Heart left ventricle (tissue), 13 donors: ENCODE measurements at regions not wholly inside any gene's neighbourhood (a gene's known extent, or its start where the extent isn't known, plus 50 kb on each side); places are given as distances from the start of the nearest gene placed in this dataset.

Source experiments
- POLR2A ChIP-seq, 2 donors: fragments of 450-650 bp; IDR thresholded peaks; one replicate each; pipeline ENCODE4 v1.6.1; 2017; ENCODE audit warnings: antibody characterized with exemption in 2 of 2, mild to moderate bottlenecking in 2 of 2, moderate library complexity in 2 of 2
- TF ChIP-seq, protein P1 (sequence below), 12 donors: fragments of 200-600 bp; sonication (generic) in 4 of 12; IDR thresholded peaks; one replicate each; pipeline versions ENCODE4 v1.5.0 to v1.8.0; 2018 to 2022; ENCODE audit warnings: antibody characterized with exemption in 12 of 12, mild to moderate bottlenecking in 5 of 12
- donor health status: ischemic (EF 13 %, LVEDD 7.1; RV severe dilation, severe dysfunction).
- donor health status: DM: no; HTN: yes; CAD: no.
- donor health status: DM: no; HTN: no; CAD: no.
- donor health status: ischemic (EF 25% LVEDD 6.9; RV normal size, moderate dysfunction).
- donor health status: ischemic (EF 25% LVEDD 5.7; RV mildly dilated, moderate dysfunction).
- donor health status: ischemic (EF 35%, LVEDD 5.7; RV mildly dilated, moderate dysfunction).
- donor health status: nonischemic (EF 11% LVEDD 7.7; RV severe dilation, severe dysfunction).
- donor health status: DM: yes; HTN: yes; CAD: no.
- donor health status: PGD.
- donor health status: ischemic (EF 29% LVEDD 5.4; RV normal size, mild dysfunction).
- donor health status: nonischemic (EF 23%, LVEDD 6.1; RV moderate dilation, normal function).

DNA sequence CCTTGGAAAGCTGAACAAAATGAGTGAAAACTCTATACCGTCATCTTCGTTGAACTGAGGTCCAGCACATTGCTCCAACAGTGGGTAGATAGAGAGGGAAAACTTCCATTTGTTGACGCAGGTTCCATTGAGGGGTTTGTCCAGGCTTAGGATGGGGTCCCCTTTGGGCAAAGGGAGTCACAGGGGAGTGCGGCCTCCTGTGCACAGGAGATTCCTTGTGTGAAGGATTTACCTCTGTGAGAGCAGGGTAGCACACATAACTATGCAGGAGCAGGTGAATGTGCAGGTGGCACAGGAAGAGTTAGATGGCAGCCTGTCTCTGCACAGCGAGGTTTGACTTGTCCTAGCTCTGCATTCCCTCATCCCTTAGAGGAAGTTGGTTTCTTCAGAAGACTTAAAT is 139.3 kb downstream of the SNRPN start:
- TF ChIP-seq, protein P1, sequence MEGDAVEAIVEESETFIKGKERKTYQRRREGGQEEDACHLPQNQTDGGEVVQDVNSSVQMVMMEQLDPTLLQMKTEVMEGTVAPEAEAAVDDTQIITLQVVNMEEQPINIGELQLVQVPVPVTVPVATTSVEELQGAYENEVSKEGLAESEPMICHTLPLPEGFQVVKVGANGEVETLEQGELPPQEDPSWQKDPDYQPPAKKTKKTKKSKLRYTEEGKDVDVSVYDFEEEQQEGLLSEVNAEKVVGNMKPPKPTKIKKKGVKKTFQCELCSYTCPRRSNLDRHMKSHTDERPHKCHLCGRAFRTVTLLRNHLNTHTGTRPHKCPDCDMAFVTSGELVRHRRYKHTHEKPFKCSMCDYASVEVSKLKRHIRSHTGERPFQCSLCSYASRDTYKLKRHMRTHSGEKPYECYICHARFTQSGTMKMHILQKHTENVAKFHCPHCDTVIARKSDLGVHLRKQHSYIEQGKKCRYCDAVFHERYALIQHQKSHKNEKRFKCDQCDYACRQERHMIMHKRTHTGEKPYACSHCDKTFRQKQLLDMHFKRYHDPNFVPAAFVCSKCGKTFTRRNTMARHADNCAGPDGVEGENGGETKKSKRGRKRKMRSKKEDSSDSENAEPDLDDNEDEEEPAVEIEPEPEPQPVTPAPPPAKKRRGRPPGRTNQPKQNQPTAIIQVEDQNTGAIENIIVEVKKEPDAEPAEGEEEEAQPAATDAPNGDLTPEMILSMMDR (IDR thresholded peaks at IDR 0.05) = no peak
- no peak for TF ChIP-seq POLR2A (IDR thresholded peaks at IDR 0.05)
